ENCODE measurements at regions not wholly inside any gene's neighbourhood (a gene's known extent, or its start where the extent isn't known, plus 50 kb on each side); places are given as distances from the start of the nearest gene placed in this dataset.
"Not testable (repeated sequence)": the region's sequence is repeated elsewhere in the genome, so short reads cannot be mapped to it uniquely, and the experiment has no call there.

- not testable (repeated sequence) for DNase-seq
These were observed 1095.9 kb downstream of the SUCLG1 start for GRCh38 chr2:83363138-83363537.

GRCh38 chr2:83359336-83359735, 1099.7 kb downstream of the SUCLG1 start:
- no peak for DNase-seq

GRCh38 chr2:83342860-83343329, 1116.2 kb downstream of the SUCLG1 start:
- no peak for DNase-seq

- DNase-seq: no peak
These were observed 1118.7 kb downstream of the SUCLG1 start for GRCh38 chr2:83340424-83340823.

GRCh38 chr2:83339942-83340341, 1119.1 kb downstream of the SUCLG1 start:
- not testable (repeated sequence) for DNase-seq

- DNase-seq: no peak
These were observed 1127.3 kb downstream of the SUCLG1 start for GRCh38 chr2:83331810-83332209.

- no peak for DNase-seq
These were observed 1136.0 kb downstream of the SUCLG1 start for GRCh38 chr2:83323038-83323437.

GRCh38 chr2:83320053-83320452, 1139.0 kb downstream of the SUCLG1 start:
- DNase-seq: no peak

- no peak for DNase-seq
These were observed 1153.2 kb downstream of the SUCLG1 start for GRCh38 chr2:83305758-83306378.

- no peak for DNase-seq
These were observed 1168.0 kb downstream of the SUCLG1 start for GRCh38 chr2:83291083-83291482.

GRCh38 chr2:83282841-83283240, 1176.2 kb downstream of the SUCLG1 start:
- no peak for DNase-seq

GRCh38 chr2:83282043-83282795, 1176.9 kb downstream of the SUCLG1 start:
- DNase-seq: no peak

- no peak for DNase-seq
These were observed 1178.7 kb downstream of the SUCLG1 start for GRCh38 chr2:83280391-83280790.

- no peak for DNase-seq
These were observed 1185.8 kb downstream of the SUCLG1 start for GRCh38 chr2:83273322-83273721.

GRCh38 chr2:83261591-83262136, 1197.4 kb downstream of the SUCLG1 start:
- no peak for DNase-seq

- DNase-seq: no peak
These were observed 1205.2 kb downstream of the SUCLG1 start for GRCh38 chr2:83253848-83254247.

- DNase-seq: no peak
These were observed 1207.7 kb downstream of the SUCLG1 start for GRCh38 chr2:83251321-83251872.

GRCh38 chr2:83245806-83246537, 1213.1 kb downstream of the SUCLG1 start:
- DNase-seq: not testable (repeated sequence)

- DNase-seq: no peak
These were observed 1218.5 kb downstream of the SUCLG1 start for GRCh38 chr2:83240611-83241010.

- no peak for DNase-seq
These were observed 1221.0 kb downstream of the SUCLG1 start for GRCh38 chr2:83238111-83238510.

GRCh38 chr2:83234246-83234645, 1224.8 kb downstream of the SUCLG1 start:
- no peak for DNase-seq

- no peak for DNase-seq
These were observed 1225.3 kb downstream of the SUCLG1 start for GRCh38 chr2:83233781-83234180.

- DNase-seq: no peak
These were observed 1225.8 kb downstream of the SUCLG1 start for GRCh38 chr2:83233326-83233725.
